ENCODE measurements at regions not wholly inside any gene's neighbourhood (a gene's known extent, or its start where the extent isn't known, plus 50 kb on each side); places are given as distances from the start of the nearest gene placed in this dataset.

GRCh38 chr9:30522061-30522460 lies 1862.4 kb upstream of the ACO1 start:
- TF ChIP-seq, protein P1, sequence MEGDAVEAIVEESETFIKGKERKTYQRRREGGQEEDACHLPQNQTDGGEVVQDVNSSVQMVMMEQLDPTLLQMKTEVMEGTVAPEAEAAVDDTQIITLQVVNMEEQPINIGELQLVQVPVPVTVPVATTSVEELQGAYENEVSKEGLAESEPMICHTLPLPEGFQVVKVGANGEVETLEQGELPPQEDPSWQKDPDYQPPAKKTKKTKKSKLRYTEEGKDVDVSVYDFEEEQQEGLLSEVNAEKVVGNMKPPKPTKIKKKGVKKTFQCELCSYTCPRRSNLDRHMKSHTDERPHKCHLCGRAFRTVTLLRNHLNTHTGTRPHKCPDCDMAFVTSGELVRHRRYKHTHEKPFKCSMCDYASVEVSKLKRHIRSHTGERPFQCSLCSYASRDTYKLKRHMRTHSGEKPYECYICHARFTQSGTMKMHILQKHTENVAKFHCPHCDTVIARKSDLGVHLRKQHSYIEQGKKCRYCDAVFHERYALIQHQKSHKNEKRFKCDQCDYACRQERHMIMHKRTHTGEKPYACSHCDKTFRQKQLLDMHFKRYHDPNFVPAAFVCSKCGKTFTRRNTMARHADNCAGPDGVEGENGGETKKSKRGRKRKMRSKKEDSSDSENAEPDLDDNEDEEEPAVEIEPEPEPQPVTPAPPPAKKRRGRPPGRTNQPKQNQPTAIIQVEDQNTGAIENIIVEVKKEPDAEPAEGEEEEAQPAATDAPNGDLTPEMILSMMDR (conservative IDR thresholded peaks at IDR 0.05), result no peak
- TF ChIP-seq EZH2 (IDR thresholded peaks at IDR 0.05; ENCODE audit: low read depth), result no peak

All from PC-9 (cell line).